GM19397 (cell line): ENCODE measurements at regions not wholly inside any gene's neighbourhood (a gene's known extent, or its start where the extent isn't known, plus 50 kb on each side); places are given as distances from the start of the nearest gene placed in this dataset.
"Not testable (repeated sequence)": the region's sequence is repeated elsewhere in the genome, so short reads cannot be mapped to it uniquely, and the experiment has no call there.

ENCODE experiments used
- ATAC-seq: cut with Tn5 transposase; IDR thresholded peaks from one replicate; pipeline ENCODE4 v1.9.1; 2021; ENCODE audit warnings: mild to moderate bottlenecking, moderate library complexity; ENCODE audit not compliant: unreplicated experiment

DNA sequence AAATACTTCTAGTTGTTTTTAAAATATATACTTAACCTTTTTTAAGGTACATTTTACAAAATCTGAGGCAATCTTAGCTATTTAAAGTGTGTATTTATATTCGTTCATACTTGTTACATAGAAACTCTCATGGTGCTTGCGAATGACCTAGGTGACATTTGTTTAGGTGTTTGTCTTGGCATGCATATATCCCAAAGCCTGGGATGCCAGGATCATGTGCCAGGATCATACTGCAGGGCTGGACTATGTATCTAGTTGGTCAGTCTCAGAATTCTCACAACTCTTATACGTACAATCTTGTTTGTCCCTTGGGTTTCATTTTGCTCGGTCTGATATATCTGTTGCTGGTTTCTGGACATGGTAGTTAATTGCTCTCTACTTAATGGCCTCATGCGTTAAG, 109.9 kb upstream of the WIPF3 start:
- ATAC-seq: not testable (repeated sequence)

DNA sequence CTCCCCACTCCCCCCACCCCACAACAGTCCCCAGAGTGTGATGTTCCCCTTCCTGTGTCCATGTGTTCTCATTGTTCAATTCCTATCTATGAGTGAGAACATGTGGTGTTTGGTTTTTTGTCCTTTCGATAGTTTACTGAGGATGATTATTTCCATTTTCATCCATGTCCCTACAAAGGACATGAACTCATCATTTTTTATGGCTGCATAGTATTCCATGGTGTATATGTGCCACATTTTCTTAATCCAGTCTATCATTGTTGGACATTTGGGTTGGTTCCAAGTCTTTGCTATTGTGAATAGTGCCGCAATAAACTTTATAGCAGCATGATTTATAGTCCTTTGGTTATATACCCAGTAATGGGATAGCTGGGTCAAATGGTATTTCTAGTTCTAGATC, 106.6 kb upstream of the WIPF3 start:
- not testable (repeated sequence) for ATAC-seq

DNA sequence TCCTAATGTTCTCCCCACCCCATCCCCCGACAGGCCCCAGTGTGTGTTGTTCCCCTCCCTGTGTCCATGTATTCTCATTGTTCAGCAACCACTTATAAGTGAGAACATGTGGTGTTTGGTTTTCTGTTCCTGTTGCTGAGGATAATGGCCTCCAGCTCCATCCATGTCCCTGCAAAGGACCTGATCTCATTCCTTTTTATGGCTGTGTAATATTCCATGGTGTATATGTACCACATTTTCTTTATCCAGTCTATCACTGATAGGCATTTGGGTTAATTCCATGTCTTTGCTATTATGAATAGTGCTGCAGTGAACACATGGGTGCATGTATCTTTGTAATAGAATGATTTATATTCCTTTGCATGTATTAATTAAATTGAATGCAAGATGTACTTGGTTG, 104.8 kb upstream of the WIPF3 start:
- ATAC-seq: not testable (repeated sequence)

DNA sequence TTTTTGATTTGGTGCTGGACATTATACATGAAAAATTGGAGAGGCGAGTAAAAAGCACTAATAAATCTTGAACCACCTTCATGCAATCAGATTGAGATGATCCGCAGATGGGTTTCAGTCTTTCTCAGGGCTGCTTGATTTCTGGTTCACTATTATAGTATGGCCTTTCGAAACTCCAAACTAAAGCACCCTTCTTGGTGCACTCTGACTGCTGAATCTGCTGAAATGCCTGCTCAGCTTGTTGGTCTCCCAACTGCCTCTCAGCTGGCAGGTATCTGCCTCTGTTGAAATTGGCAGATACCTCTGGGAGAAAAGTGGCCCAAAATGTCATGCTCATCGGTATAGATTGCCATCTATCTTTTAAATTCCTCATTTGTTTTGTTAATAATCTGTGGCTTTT, 102.5 kb upstream of the WIPF3 start:
- not testable (repeated sequence) for ATAC-seq

DNA sequence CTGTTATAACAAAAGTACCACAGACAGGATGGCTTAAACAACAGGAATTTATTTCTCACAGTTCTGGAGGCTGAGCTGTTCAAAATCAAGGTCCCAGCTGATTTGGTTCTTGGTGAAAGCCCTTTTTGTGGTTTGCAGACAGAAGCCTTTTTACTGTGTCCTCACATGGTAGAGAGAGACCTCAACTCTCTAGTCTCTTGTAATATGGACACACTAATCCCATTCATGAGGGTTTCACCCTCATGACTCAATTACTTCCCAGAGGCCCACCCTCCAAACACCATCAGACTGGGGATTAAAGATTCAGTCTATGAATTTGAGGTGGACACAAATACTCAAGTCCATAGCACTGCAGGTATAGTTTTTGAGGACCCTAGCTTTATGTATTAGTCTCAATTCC, 97.3 kb upstream of the WIPF3 start:
- ATAC-seq: not testable (repeated sequence)

DNA sequence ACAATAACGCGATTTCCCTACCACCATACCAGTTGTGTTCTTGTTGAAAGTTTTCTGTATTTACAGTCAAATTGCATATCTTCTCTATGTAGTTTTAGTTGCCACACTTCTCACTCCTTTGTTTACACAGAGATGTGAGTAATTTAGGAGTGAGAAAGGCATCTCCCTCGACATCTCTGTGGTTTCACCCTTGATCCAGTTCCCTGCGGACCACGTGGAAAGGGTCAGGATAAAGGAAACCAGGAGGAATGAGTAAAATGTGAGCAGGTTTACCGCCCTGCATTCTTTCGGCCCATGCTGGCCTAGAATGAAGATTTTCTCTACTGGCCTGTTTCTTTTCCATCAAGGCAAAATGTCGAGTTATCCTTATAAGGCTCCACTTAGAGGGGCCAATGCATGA, 83.2 kb upstream of the WIPF3 start:
- not testable (repeated sequence) for ATAC-seq

DNA sequence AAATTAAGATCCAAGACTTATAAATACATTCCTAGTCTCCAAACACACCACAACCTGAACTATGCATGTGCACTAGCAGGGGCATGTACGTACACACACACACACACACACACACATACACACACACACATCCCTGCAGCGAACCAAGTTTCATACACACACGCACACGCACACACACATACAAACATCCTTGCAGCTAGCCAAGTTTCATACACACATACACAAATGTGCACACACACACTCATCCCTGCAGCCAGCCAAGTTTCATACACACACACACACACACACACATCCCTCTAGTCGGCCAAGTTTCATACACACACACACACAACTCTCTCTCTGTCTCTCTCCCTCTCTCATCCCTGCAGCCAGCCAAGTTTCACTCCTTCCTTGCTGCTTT, 82.7 kb upstream of the WIPF3 start:
- ATAC-seq: no peak

DNA sequence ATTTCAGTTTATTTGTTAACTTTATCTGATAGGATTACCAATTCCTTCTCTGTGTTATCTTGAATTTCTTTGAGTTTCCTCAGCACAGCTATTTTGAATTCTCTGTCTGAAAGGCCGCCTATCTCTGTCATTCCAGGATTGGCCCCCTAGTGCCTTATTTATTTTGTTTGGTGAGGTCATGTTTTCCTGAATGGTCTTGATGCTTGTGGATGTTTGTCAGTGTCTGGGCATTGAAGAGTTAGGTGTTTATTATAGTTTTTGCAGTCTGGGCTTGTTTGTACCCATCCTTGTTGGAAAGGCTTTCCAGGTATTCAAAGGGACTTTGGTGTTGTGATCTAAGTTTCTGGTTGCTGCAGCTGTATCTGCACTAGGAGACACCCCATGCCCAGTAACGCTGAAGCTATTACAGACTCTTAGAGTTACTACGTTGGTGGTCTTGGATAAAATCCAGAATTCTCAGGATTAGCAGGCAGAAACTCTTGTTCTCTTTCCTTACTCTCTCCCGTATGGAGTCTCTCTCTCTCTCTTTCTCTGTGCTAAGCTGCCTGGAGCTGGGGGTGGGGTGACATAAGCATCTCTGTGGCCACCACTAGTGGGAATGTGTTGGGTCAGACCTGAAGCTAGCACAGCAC, 76.7 kb upstream of the WIPF3 start:
- ATAC-seq: not testable (repeated sequence)

DNA sequence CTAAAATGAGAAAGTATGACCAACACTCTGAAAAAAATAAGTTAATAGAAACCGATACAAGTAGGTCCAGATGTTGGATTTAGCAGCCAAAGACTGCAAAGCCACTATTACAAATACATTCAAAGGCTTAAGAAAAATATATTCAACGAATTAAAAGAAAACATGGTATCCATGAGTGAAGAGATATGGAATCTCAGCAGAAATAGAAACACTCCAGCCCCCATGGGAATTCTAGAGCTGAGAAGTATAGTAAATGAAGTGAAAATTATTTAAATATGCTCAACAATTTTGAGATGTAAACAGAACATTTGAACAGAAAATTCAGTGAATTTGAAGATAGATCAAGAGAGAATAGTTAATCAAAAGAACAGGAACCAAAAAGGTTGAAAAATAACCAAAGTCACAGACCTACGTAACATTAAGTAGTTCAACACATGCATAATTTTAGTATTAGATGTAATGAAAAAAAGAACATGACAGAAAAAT, 72.0 kb upstream of the WIPF3 start:
- ATAC-seq: no peak

DNA sequence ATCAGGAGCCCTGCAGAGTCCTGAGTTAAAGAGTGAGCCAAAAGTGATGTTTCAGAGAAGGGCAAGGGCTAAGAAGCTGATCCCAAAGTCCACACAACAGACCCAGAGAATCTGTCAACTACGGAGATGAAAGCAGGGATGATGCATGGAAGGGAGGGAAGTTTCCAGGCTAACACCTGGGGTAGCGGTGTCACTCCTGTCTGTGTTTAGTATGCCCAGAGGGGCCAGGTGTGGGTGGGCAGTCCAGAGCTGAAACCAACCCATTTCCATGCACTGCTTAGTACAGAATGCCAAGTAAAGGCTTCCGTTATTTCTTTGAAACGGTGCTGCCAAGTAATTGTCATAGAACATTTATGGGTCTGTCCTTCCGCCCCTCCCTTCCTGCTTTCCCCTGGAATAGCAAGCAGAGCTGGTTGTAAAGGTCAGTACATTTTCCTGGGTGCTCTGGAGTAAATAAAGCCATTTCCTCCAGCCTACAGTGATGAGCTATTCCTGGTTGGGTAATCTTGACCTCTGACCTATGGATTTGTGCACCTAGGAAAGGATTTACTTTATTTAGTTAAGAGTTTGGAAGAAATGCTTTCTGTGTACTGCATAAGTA, 58.6 kb upstream of the WIPF3 start:
- not testable (repeated sequence) for ATAC-seq

DNA sequence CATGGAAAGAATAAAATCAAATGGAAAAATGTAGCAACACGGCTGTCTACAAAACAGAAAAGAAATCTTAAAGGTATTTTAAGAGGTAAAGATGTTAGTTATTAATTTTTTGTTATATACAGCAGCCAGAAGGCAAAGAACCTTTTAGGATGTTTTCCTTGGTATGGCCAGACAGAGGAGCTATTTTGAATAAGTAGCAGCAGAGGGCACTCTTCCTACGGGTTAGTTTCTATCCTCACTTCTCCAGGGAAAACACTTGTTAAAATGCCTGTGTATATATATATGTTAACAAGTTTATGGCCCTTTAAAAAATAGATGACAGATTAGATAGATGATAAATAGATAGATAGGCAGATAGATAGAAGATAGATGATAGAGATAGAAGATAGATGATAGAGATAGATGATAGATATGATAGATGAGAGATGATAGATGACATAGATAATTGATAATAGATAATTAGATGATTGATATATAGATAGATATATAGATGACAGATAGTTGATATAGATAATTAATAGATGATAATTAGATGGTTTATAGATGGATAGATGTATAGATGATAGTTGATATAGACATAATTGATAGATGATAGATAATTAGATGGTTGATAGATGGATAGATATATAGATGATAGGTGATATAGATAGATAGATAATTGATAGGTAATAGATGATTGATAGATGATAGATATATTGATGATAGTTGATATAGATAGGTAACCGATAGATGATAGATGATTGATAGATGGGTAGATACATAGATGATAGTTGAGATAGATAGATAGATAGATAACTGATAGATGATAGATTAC, 57.8 kb upstream of the WIPF3 start:
- ATAC-seq: no peak

DNA sequence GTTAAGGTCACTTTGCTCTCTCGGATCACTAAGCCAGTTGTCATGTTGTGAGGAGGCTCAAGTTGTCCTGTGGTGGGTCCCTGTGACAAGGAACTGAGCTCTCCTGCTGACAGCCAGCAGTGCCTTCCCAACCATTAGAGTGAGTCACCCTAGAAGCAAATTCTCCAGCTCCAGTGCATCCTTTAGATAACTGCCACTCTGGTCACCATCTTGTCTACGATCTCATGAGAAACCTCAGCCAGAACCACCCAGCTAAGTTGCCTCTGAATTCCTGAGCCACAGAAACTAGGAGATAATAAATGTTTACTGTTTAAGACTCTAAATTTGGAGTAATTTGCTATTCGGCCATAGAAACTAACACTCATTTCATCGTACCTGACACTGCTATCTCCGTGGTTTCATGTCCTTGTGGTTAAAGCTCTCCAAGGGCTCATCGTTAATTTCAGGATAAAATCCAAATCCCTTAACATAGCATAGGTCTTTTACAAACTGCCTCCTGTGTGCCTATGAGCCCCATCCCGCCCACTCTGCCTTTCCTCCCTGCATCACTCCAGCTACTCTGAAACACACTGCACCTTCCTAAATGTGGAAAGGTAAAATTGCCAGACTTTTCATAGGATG, 56.5 kb upstream of the WIPF3 start:
- ATAC-seq: no peak

DNA sequence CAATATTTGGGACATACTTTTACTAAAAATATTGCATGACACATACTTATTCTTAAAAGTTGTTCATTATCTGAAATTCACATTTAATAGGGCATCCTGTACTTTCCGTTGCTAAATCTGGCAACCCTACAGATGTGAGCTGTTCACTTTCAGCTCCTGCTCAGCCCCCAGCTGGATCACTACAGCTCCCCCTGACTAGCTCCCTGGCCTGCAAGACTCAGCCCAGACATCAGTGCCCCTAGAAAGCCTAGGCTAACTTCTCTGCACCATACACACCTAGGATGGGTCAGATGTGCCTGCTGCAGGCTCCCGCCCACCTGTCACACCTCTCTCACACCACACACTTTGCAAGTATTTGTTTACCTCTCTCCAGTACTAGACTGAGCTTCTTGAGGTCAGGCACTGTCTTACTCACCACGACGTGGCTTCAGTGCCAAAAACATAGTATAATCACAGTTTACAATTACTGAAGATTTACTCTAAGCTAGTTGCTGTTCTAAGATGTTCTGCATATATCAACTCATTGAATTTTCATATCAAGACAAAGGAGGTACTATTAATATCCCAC, 55.9 kb upstream of the WIPF3 start:
- ATAC-seq: not testable (repeated sequence)

DNA sequence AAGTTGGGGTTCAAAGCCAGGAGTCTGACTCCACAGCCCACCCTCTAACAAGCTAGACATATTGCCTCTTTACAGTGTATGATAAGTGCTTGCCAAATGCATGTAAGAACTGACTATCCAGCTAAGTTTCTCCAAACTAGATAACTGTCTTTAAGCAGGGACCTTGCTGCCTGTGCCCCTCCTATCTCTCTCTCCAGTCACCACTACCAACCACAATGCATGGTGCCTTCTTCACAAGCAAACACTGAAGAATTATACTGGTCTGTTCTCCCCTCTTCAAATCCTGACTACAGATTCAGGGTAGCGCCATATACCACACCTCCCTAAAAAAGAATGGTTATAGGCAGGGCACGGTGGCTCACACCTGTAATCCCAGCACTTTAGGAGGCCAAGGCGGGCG, 55.3 kb upstream of the WIPF3 start:
- ATAC-seq: not testable (repeated sequence)

DNA sequence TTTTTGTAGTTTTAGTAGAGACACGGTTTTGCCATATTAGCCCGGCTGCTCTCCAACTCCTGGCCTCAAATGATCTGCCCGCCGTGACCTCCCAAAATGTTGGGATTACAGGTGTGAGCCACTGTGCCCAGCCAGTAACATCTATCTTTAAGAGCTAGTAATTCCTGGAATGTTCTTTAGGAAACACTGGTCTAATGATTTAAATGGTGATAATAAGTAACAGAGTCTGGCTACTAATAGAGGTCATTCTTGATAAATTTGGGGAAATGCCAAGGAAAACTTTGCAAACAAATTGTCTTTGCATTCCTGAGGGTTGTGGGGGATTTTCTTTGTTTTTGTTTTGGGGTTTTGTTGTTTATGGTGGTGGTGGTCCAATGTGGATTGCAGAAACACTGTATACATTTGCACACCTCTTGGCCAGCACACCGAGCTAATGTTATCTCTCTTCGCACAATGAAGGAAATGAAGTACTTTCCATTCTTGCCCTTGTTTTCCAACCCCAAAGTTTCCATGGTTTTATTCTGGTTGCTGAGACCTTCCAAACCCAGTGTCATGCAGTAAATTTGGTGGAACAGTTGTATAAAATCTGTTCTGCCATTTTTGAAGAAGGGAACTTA, 51.3 kb upstream of the WIPF3 start:
- no peak for ATAC-seq
